ENCODE measurements at regions not wholly inside any gene's neighbourhood (a gene's known extent, or its start where the extent isn't known, plus 50 kb on each side); places are given as distances from the start of the nearest gene placed in this dataset.

DNA sequence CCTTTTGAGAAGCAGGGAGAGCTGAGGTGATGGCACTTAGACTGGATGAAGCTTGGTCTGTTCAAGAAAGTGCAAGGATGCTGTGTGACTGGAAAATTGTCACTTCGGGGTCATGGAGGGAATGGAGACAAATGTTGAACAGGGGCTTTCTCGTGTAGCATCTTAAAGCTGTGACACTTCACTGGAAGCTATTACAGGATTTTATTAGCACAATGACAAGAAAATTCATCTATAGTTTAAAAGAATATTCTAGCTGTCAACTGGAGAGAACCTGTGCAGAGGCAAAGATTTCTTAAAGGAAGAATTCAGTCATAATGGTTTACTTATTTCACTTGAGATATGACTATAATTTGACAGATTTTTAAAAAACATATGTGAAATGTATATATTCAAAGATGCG, 963.9 kb upstream of the ZEB2 start:
- no peak for DNase-seq (ENCODE audit: extremely low read depth, low read depth)
- TF ChIP-seq, protein P1, sequence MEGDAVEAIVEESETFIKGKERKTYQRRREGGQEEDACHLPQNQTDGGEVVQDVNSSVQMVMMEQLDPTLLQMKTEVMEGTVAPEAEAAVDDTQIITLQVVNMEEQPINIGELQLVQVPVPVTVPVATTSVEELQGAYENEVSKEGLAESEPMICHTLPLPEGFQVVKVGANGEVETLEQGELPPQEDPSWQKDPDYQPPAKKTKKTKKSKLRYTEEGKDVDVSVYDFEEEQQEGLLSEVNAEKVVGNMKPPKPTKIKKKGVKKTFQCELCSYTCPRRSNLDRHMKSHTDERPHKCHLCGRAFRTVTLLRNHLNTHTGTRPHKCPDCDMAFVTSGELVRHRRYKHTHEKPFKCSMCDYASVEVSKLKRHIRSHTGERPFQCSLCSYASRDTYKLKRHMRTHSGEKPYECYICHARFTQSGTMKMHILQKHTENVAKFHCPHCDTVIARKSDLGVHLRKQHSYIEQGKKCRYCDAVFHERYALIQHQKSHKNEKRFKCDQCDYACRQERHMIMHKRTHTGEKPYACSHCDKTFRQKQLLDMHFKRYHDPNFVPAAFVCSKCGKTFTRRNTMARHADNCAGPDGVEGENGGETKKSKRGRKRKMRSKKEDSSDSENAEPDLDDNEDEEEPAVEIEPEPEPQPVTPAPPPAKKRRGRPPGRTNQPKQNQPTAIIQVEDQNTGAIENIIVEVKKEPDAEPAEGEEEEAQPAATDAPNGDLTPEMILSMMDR (IDR thresholded peaks at IDR 0.05; ENCODE audit: low read depth, low read length, missing control alignments): no peak
- no peak overlapping the region for H3K4me3 ChIP-seq (replicated peaks; ENCODE audit: low read depth, low read length)

DNA sequence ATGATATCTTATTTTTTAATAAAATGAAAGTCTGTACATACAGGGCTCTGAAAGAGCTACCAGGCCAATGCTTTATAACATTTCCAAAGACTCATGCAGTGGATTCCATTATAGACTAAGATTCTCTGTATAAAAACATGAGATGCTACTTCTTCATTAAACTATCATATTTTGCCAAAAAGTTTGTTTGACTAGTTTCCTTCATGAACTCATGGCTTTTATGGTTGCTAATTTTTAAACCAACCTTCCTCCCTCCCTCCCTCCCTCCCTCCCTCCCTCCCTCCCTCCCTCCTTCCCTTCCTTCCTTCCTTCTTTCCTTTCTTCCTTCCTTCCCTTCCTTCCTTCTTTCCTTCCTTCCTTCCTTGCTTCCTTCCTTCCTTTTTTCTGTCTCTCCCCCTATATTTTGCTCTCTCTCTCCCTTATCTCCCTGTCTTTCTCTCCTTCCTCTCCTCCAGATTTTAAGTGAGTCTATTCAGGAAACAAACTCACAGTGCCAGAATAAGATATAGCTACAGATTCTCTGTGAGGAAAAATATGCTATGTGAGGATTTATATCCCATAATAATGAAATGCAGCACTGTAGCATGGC, 961.5 kb upstream of the ZEB2 start:
- no peak overlapping the region for H3K4me3 ChIP-seq (replicated peaks; ENCODE audit: low read depth, low read length)
- TF ChIP-seq, protein P1 (IDR thresholded peaks at IDR 0.05; ENCODE audit: low read depth, low read length, missing control alignments): no peak
- no peak for DNase-seq (ENCODE audit: extremely low read depth, low read depth)

DNA sequence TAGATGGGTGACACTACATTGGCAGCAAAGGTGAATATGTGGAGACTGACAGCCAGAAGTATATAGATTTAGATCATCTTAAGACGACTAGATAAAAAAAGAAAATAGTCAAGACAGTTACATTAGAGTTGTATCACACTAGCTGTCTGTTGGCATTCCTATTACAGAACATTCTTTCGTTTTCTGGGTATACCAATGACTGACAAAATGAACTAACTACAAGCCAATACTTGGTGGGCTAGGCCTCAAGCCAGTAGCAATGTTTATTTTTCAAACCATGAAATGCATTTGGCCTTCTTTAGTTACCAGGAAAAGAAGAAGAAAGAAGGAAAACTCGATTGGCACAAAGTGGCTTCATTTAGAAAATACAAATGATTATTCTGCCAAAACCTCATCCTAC, 944.9 kb upstream of the ZEB2 start:
- no peak for DNase-seq (ENCODE audit: extremely low read depth, low read depth)
- TF ChIP-seq, protein P1 (IDR thresholded peaks at IDR 0.05; ENCODE audit: low read depth, low read length, missing control alignments): no peak
- H3K4me3 ChIP-seq (replicated peaks; ENCODE audit: low read depth, low read length): no peak overlapping the region

DNA sequence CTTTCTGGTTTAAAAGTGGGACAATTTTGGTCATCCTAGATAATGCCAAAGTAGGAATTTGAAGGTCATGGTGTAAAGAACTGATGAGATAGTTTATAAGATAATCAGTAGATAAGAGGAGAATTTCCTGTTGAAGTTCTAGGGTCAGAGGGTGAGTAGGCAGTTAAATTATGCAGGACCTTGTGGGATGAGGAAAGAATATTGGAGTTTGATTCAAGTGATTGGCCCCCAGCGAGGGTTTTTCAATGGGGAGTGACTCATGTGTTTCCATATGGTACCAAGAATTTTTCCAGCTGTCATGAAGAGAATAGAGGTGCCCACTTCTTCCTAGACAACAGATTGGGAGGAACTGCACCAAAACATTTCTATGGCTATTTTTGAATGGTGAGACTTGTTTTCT, 940.2 kb upstream of the ZEB2 start:
- H3K4me3 ChIP-seq (replicated peaks; ENCODE audit: low read depth, low read length): no peak overlapping the region
- TF ChIP-seq, protein P1 (IDR thresholded peaks at IDR 0.05; ENCODE audit: low read depth, low read length, missing control alignments): no peak
- peak; percentile 12 for DNase-seq (ENCODE audit: extremely low read depth, low read depth)

DNA sequence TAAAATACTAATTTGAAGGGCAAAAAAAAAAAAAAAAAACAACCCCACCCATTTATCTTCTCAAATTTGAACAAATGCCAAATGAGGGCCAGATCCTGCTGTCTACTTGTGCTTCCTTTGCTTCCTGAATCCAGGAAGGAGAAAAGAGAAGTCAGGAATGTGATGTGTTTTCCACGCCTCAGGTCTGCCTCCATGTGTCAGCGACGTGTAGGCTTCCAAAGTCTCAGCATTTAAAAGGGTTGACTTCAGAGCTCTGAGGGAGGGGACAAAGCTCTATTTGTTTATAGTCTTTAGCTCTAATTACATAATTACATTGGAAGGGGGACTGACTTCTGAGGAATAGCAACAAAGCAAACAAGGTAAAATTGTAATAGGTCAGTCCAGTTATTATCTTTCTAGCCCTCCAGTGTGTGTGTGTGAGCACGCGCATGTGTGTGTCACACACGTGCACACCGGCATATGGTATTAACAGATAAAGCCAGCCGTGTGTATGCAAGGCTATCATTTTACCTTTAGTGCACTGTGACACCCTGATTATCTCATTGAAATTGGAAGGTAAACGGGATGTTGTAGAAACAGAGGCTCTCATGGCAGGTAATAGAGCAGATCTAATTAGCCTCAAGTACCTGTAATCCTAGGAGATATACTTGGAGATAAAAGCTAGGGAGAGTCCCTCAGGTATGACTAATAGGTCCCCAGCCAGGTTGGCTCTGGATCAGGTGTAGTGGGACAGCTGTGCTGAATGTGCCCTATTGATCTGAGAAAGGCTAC, 911.4 kb upstream of the ZEB2 start:
- TF ChIP-seq, protein P1 (IDR thresholded peaks at IDR 0.05; ENCODE audit: low read depth, low read length, missing control alignments): no peak
- DNase-seq (ENCODE audit: extremely low read depth, low read depth): no peak

DNA sequence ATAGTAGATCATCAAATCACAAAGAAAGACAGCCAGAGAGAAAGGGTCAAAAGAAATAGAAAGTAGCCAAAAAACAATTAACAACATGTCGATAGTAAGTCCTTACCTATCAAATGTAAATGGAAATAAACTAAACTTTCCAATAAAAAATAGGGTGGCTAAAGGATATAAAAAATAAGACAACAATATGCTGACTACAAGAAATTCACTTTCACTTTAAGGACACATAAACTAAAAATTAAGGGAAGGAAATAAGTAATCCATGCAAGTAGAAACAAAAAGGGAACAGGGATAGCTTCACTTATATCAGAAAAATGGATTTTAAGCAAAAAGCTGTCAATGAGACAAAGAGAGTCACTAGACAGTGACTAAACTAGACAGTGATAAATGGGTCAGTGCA, 903.9 kb upstream of the ZEB2 start:
- no peak overlapping the region for H3K4me3 ChIP-seq (replicated peaks; ENCODE audit: low read depth, low read length)
- TF ChIP-seq, protein P1 (IDR thresholded peaks at IDR 0.05; ENCODE audit: low read depth, low read length, missing control alignments): no peak
- DNase-seq (ENCODE audit: extremely low read depth, low read depth): no peak

More for the DNA sequence above, 911.4 kb upstream of the ZEB2 start:
- no peak overlapping the region for H3K4me3 ChIP-seq (replicated peaks; ENCODE audit: low read depth, low read length)

All from HFF-Myc (cell line).